NCI-H345 treated with DMSO at 0.1 percent for 48 hours (cell line): ENCODE measurements at regions not wholly inside any gene's neighbourhood (a gene's known extent, or its start where the extent isn't known, plus 50 kb on each side); places are given as distances from the start of the nearest gene placed in this dataset.

ENCODE experiments used
- DNase-seq: peaks from one replicate; lab custom pipeline; 2025; ENCODE audit not compliant: unreplicated experiment; lab: John Stamatoyannopoulos, UW

DNA sequence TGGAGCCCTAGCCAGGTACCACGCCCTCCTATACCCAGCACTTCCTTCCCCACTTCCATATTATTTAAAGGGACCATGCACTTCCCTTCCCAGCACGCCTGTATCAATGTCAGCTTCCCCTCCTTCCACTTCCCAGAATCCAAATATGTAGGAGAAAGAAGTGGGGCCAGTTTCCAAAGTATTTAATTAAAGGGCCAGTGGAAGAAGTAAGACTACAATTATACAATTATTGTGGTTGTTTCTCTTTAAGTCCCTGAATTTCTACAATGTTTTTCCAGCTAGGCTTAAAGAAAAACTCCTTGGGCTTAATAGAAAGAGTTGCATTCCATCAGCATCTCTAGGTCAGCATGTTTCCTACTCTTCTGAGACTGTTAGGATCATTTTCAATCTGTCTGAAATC is 515.8 kb downstream of the PREX1 start:
- DNase-seq: no peak

DNA sequence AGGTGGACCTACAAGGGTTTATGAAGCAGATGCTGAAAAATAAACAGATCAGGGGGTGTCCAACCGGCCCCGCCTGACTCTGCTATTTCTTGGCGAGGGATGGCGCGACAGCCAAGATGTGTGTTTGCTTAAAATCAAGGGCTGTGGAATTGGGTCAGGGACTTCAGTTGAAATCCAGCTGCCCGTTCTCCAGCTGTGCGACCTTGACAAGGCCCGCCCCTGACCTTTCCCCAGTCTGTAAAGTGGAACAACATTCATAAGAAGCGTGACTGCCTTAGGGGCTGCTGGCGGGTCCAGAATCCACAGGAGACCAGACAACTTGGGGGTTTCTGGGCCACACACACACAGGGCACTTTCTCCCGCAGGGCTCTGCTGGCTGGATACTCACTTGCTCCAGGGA is 517.5 kb downstream of the PREX1 start:
- DNase-seq: no peak

DNA sequence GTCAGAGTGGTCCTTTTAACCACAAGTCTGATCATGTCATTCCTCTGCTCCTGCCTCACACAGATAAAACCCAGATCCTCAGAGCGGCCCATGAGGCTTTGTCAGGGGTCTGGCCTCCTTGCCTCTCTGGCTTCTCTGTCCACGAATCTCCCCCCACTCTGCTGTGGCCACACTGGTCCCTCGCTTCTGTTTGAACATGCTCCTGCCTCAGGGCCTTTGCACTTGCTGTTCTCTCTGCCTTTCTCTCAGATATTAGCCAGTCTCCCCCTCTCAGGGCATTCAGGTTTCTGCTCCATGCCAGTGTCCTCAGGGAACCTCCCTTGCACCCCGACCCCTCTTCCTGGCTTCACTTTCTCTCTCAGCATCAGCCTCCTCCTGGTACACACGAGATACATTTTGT is 518.5 kb downstream of the PREX1 start:
- DNase-seq: no peak

DNA sequence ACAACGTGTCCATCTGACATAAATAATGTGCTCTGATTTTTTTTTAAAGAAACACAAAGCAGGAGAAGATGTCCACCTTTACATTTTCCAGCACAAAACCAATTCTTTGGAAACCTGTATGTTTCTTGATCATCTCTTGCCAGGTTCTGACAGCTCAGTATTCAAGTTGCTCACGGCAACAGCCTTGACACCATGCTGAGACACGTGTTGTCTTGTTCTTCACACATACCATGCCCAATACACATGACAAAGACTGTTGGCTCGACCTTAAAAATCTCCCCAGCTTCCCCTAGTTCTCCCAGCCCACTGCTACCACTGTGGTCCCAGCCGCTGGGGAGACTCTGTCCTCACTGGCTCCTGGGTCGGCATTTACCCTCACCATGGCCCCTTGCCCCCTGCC is 518.9 kb downstream of the PREX1 start:
- no peak for DNase-seq

DNA sequence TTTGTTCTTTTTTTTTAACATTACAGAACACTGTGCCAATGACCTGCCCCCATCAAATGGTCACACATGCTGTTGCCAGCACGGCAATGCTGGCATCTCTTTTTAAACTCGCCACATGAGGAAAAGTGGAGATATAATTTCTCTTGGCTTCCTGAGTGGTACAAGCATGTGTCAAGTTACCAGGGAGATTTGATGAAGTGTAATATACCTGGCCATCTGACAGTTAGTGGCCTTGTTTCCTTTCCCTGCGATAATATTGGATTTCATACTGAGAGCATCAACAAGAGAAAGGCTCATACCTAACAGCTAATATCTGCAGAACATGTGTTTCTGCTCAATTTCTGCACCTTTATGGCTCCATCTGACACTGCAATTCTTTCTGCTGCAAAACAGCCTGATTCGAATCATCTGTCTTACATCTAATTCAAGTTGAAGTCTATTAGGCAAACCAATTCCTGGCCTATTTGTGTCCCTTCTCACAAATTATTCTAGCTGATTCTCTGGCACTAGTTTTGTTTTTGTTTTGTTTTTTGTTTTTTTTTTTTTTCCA is 519.5 kb downstream of the PREX1 start:
- DNase-seq: no peak

DNA sequence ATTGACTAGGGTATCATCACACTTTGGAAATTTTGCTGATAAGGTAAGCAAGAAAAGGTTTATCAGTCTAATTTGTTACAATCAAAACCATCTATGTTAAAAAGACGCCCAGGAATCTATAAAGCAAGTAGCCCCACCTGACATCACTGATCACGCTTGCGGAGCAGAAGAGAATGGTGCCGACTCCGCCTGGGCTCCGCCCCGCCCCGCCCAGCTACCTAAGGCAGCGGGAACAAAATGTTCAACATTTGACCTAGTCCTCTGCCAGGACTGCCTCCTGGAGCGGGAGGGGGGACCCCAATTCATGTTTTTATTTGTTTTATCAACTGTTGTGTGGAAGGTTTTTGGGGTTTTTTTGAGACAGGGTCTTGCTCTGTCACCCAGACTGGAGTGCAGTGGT is 520.5 kb downstream of the PREX1 start:
- no peak for DNase-seq

DNA sequence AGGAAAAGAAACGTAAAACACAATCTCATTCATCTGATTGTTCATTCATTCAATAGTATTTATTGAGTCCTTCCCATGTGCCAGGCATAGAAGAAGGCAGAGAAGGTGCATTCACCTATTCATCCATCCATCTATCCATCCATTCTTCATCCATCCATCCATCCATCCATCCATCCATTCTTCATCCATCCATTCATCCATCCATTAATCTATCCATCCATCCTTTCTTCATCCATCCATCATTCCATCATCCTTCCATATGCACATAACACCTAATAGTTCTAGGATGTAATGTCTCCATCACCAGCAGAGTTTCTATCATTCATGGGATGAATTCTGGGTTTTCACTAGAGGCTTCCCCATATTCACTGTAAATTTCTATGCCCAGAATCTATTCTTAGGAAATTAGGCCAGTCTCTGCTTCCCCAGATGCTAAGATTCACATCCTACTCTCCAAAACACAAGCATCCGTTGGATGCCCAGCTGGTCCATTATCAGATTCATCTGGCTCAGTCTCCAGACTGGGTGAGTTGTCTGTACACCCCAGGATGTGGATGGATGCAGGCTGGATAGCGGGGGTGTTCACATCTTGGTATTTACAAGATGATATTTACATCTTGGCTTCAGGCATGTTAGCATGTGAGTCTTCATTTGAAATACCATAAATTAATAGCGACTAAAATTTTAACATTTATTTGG is 517.7 kb upstream of the SULF2 start:
- DNase-seq: no peak

DNA sequence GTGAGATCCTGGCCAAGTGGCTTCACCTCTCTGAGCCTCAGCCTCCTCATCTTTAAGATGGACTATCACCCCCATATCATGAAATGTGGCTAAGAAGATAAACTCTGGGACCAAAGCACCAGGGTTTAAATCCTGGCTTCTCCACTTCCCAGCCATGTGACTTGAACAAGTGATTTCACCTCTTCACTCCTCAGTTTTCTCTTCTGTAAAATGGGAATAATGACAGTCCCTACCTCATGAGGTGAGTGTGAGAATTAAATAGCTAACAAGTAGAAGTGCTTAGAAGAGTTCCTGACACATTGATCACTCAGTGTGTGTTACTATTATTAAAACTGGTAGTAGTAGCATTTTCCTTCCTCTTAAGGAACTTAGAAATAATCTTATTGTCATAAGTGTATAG is 516.9 kb upstream of the SULF2 start:
- DNase-seq: no peak

DNA sequence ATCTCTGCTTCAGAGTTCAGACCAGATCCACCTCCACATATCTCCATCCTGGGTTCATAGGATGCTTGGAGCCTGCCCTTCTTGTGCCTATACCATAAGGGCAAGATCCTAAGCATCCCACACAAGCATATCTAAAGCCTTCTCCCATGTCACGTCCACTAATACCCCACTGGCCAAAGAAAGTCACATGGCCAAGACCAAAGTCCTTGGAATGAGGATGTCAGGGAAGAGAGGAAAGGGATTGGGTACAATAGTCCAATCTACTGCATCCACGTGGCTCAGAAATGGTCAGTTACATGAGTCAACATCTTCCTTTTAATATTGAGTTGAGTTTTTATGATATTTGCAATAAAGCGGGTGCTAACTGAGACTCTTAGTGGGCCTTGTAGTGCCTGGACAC is 515.9 kb upstream of the SULF2 start:
- no peak for DNase-seq

DNA sequence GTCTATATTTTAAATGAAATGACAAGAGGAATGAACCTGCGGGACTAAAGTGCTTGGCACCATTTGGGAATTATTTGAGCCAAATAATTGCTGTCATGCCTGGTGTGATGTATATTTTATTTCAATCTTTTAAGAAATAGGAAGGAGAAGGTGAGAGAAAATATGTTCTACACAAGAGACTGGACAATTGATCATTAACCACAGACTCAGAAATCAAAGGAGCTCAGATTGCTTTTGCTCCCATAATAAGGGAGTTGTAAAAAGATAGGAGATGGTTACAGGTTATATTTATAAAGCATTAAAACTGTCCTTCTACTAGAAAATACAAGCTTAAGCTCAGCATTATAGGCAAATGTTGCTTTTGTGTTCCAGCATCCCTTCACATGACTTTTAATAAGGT is 515.2 kb upstream of the SULF2 start:
- no peak for DNase-seq

DNA sequence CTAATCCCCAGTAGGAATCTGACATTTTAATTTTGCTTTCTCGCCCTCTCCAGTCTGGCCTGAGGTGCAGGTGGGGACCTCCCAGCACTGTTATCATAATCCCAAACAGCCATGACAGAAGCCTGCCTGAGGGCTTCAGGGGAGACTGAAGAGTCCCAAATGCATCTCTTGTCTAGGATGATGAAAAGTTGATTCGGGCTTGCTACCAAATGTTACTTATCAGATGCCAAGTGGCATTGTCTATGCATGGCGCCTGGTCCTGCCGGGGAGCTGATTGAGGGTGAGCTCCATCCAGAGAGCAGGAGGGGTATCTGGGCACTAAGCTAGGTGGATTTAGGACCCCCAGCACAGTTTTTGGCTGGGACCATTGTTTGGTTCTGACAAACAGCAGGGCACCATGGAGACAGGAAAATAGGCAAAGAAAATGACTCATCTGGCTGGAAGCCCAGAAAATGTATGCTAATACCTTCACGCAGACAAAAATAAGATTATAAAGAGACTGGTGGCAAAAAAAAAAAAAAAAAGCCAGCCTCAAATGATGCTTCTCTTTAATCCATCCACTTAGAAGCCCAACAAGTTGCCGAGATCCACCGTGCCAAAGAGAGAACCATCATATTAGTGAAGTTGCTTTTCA is 513.7 kb upstream of the SULF2 start:
- peak; percentile 97 for DNase-seq

DNA sequence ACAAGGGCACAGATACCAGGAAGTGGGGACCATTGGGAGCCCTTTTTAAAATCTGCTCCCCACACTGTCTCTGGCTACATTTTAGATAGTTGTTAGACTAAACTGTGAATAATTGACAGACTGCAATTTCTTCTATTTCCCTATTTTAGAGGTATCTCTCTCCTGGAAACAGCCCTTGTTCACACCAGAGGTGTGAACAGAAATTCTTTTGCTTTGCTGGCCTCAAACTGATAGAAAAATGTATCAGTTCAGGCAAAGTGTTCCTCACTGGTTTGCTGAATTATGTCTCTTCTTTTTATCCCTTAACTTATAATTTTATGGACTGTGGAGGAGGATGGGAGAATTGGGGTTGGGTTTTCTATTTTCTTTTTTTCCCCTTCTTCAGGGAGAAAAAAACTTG is 513.2 kb upstream of the SULF2 start:
- DNase-seq: no peak

DNA sequence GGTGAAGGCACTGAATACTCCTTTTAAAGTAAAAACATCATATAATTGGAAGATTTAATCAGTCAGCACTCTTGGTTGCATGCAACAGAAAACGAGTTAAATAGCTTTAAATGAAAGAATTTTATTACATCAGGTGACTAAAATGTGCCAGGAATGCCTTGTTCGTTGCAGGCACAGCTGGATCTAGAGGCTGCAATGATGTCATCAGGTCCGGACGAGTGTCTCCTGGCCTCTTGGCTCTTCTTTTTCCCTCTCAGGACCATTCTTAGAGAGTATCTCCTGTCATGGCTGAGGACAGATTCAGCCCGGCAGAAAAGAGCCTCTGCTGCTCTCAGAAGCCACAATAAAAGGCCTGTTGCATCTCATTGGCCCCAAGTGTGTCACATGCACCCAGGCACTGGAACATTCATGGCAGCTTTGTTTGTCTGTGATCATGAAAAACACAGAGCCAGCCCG is 510.7 kb upstream of the SULF2 start:
- DNase-seq: no peak

DNA sequence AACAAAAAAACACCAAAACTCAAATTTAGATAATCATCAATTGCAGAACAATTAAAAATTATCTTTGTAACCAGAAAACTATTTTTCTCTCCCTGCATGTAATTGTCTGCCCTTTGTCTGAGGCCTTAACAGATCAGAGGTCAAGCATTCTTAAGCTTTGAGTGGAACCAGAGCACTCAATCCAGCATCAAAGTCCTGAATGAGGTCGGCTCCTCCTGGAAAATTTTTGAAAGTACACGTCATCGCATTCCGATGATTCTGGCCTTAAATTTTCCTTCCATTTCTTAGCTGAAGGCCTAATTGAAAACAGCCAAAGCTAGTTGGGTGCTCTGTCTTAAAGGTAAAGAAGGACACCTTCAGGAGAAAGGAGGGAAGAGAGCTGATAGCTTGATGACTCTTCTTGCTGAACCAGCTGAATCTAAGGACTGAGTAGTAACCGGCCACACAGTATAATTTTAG is 510.2 kb upstream of the SULF2 start:
- DNase-seq: no peak

DNA sequence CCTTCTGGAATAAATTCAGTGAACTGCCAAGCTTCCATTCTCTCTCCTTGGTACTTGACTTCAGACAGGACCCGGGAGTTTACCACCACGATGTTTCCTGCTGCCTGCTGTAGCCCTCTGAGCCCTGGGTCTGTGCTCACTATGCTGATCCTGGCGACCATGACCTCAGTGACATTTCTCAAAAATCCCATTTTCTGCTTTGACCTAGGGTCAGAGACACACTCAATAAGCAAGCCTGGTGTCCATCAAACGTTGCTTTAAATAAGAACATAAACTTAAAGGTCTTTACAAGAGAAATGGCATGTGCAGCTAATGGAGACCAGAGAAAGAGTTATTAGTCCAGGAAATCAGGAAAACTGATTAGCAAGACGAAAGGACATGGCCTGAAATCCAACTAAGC is 509.7 kb upstream of the SULF2 start:
- no peak for DNase-seq

DNA sequence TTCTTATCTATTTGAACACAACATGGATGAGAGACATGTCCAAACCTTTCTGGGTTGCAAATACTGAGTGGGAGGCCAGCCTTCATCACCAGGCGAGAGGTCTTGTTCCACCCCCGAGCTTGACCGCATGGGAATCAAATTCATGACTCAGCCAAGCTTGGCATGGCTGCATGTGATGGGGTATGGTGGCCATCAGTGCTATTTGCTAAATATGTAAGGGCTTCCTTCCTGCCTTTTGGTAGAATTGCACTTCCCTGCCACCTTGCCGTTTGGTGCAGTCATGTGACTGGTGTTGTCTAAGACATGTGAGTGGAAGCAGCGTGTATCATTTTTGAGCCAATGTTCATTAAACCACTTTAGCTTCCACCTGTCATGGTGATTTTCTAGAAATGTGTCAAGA is 508.9 kb upstream of the SULF2 start:
- DNase-seq: no peak

DNA sequence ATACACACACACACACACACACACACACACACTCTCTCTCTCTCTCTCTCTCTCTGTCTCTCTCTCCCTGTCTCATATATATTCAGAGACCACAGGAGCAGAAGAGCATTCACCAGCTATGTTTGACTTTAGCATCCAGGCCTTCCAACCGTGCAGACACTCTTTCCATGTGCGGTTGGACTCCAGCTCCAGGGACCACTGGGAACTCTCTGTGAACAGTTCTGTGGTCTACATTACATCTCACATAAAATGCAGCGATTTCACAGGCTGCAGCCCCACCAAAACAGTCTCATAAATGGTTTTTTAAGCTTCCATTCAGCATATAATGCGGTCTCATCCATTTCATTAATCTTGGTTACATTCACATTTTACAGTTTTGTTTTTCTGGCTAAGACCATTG is 508.4 kb upstream of the SULF2 start:
- DNase-seq: no peak

DNA sequence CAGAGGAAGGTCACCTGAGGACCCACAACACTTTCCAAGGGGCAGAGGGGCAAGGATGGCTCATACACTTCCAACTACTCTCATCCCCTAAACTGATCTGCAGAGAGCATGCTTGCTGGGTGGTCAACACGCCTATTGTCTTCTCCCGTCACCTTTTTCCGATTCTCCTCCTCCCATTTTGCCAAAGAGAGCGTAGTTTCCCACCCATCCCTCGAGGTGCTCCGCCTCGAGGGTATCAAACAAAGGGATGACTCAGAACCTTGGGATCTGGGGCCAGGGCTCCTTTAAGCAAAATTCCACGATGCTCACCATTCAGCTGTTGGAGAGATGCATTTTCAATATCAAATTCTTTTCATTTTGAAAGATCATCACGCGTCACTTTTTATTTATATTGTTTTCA is 507.5 kb upstream of the SULF2 start:
- DNase-seq: no peak

DNA sequence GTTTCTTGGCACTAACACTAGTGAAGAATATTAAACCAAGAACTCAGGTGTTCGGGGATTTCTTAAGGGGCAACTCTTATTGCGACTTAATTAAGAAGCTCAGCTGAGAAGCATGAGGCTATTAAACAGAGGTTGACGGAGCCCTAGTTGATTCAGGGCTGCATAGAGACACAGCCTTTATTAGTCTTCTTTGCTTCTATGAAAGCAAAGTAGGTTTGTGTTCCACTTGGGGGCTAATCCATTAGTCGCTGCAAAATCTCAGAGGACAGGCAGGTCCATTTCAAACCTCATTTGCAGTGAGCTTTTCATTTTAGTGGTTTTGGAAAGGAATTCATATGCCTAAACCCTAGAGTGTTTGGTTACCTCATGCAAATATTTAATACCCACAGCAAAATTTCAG is 506.6 kb upstream of the SULF2 start:
- DNase-seq: no peak

DNA sequence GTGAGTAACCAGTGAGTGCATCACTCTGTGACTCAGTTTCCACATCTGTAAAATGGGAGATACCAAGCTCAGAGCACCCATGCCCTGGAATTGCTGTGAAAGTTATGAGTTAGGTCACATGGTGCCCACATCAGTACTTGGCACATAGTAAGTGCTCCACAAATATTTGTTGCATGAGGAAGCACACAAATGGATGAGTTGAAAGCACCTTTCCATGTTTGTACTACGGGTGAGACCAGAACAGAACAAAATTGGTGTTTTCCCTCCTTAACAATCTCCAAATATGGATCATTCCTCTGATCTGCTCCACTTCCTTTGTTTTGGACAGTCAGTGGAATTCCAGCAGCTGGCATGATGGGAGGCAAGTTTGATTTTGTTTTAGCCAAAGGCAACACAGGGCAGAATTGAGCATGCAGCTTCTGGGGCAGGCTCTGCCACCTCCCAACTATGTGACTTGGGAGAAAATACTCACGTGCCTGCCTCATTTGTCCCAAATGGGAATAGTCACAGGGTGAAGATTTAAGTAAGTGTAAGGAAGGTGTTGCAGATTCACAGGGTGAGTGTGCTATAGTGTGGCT is 503.7 kb upstream of the SULF2 start:
- DNase-seq: no peak

DNA sequence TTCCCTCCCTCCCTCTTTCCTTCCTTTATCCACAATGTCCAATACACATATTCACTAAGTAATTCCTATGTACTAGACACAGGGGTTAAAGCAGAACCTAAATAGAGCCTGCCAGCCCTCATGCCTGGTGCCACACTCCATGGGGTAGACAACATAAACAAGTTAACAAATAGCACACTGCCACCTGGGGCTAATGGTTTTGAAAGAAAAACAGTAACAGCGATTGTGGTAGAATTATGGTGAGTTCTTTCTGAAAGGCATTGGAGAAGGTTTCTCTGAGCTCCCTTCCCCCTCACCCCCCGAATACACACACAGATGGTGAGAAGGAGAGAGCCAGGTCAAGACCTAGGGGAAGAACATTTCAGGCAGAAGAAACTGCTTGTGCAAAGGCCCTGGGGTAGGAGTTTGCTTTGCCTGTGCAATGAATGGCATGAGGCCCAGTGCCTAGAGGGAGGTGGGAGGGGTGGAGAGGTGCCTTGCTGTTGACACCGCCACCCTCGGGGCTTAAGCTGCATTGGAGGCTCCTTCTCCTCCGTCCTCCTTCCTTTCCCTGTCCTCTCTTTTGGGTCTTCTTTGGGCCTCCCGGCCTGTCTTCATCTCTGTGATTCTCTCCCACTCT is 502.4 kb upstream of the SULF2 start:
- DNase-seq: no peak

DNA sequence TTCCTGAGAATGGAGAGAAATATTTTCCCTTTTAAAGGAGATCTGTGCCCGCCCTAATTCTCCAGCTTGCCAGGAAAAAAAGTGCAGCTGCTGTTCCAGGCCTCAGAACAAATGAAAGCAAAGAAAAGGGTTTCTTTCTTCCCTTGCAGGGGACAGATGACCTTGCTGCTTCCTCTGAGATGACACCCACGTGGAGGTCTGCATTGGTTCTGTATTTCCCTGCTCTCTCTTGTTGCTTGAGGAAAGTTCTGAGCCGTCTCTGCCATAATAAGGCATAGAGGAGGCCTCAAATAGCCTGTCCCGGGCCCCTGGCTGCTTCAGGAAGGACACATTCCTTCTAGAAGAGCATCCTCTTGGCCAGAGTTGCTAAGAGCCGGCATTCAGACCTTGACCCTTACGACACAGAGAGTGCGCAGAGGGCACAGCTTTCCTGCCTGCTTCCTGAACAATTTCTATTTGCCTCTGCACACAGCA is 501.8 kb upstream of the SULF2 start:
- no peak for DNase-seq
